Sigmoid colon (tissue), 4 donors: ENCODE measurements at regions not wholly inside any gene's neighbourhood (a gene's known extent, or its start where the extent isn't known, plus 50 kb on each side); places are given as distances from the start of the nearest gene placed in this dataset.

Source experiments
- CTCF ChIP-seq, 4 experiments: fragments of 450-650 bp in 3 of 4; fragments of 200-600 bp in 1 of 4; IDR thresholded peaks; one replicate each; pipeline ENCODE4 v1.5.1; 2016 to 2019; ENCODE audit warnings: antibody characterized with exemption in 4 of 4, mild to moderate bottlenecking in 3 of 4, moderate library complexity in 2 of 4
- EP300 ChIP-seq, 4 donors: sonication (generic); formaldehyde crosslinking; IDR thresholded peaks; one replicate each; pipeline ENCODE4 v1.6.1; 2017; ENCODE audit warnings: antibody characterized with exemption in 4 of 4
- POLR2A ChIP-seq, 2 donors: fragments of 450-650 bp; IDR thresholded peaks; one replicate each; pipeline ENCODE4 v1.6.1; 2016; ENCODE audit warnings: antibody characterized with exemption in 2 of 2, mild to moderate bottlenecking in 2 of 2, moderate library complexity in 2 of 2

- TF ChIP-seq CTCF (IDR thresholded peaks at IDR 0.05) (no peak), POLR2A (IDR thresholded peaks at IDR 0.05) (no peak), EP300 (IDR thresholded peaks at IDR 0.05) (no peak)
These were observed 317.8 kb downstream of the MIAT start for GRCh38 chr22:26974914-26975803.
